Epithelial cell of proximal tubule (primary cell): ENCODE measurements at regions not wholly inside any gene's neighbourhood (a gene's known extent, or its start where the extent isn't known, plus 50 kb on each side); places are given as distances from the start of the nearest gene placed in this dataset.

ENCODE experiments used
- DNase-seq: peaks from one replicate; pipeline ENCODE4 v3.0.0-alpha.2; 2011; ENCODE audit warnings: low read depth
- H3K4me3 ChIP-seq: 2 replicates; pipeline ENCODE4 v1.5.1; 2011; ENCODE audit warnings: low read depth, mild to moderate bottlenecking, low read length
- TF ChIP-seq, protein P1 (sequence below): conservative IDR thresholded peaks from 2 replicates; pipeline ENCODE4 v1.5.1; 2012; ENCODE audit warnings: low read depth, mild to moderate bottlenecking, low read length

DNA sequence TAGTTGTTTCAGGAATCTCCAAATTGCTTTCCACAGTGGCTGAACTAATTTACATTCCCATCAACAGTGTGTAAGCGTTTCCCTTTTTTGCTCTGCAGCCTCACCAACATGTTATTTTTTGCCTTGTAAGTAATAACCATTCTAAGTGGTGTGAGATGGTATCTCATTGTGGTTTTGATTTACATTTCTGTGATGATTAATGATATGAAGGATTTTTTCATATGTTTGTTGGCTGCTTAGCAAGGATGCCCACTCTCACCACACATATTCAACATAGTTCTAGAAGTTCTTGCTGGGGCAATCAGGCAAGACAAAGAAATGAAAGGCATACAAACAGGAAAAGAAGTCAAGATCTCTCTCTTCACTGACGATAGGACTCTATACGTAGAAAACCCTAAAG, 472.4 kb downstream of the ZNF674 start:
- DNase-seq = no peak
- TF ChIP-seq, protein P1, sequence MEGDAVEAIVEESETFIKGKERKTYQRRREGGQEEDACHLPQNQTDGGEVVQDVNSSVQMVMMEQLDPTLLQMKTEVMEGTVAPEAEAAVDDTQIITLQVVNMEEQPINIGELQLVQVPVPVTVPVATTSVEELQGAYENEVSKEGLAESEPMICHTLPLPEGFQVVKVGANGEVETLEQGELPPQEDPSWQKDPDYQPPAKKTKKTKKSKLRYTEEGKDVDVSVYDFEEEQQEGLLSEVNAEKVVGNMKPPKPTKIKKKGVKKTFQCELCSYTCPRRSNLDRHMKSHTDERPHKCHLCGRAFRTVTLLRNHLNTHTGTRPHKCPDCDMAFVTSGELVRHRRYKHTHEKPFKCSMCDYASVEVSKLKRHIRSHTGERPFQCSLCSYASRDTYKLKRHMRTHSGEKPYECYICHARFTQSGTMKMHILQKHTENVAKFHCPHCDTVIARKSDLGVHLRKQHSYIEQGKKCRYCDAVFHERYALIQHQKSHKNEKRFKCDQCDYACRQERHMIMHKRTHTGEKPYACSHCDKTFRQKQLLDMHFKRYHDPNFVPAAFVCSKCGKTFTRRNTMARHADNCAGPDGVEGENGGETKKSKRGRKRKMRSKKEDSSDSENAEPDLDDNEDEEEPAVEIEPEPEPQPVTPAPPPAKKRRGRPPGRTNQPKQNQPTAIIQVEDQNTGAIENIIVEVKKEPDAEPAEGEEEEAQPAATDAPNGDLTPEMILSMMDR = no peak
- H3K4me3 ChIP-seq = no peak overlapping the region

DNA sequence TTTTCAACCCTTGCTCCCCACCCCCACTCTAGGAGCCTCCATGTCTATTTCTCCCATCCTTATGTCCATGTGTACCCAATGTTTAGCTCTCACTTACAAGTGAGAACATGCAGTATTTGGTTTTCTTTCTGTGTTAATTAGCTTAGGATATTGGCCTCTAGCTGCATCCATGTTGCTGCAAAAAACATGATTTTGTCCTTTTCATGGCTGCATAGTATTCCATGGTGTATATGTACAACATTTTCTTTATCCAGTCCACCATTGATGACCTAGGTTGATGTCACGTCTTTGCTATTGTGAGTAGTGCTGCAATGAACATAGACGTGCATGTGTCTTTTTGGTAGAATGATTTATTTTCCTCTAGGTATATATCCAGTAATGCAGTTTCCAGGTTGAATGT, 472.8 kb downstream of the ZNF674 start:
- TF ChIP-seq, protein P1 = no peak
- H3K4me3 ChIP-seq = no peak overlapping the region
- DNase-seq = no peak

GRCh38 chrX:46070421-46070820, 474.8 kb downstream of the ZNF674 start:
- TF ChIP-seq, protein P1 = no peak
- DNase-seq = no peak
- H3K4me3 ChIP-seq = no peak overlapping the region

DNA sequence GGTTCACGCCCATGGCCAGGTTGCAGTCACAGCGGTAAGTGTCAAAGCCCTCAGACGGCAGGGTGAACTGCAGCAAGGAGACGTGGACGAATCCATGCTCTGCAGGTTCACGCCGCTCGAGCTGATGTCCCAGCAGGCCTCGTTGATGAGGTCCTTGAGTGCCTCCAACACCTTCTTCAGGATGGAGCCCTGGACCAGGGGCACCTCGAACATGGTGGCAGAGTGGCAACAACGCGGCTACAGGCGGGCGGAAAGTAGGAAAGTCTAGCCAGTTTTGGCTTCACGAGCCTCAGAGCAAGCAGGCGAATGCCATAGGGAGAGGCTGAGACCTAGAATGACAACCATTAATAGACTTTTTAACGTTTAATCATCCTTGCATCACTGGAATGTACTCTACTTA, 485.9 kb downstream of the ZNF674 start:
- TF ChIP-seq, protein P1 = no peak
- DNase-seq = no peak
- H3K4me3 ChIP-seq = no peak overlapping the region

- no peak for DNase-seq
- no peak overlapping the region for H3K4me3 ChIP-seq
- TF ChIP-seq, protein P1 = no peak
Measured at GRCh38 chrX:46044486-46044885, 500.7 kb downstream of the ZNF674 start.

GRCh38 chrX:46040001-46040400, 505.2 kb downstream of the ZNF674 start:
- no peak overlapping the region for H3K4me3 ChIP-seq
- TF ChIP-seq, protein P1 = no peak
- DNase-seq = no peak

DNA sequence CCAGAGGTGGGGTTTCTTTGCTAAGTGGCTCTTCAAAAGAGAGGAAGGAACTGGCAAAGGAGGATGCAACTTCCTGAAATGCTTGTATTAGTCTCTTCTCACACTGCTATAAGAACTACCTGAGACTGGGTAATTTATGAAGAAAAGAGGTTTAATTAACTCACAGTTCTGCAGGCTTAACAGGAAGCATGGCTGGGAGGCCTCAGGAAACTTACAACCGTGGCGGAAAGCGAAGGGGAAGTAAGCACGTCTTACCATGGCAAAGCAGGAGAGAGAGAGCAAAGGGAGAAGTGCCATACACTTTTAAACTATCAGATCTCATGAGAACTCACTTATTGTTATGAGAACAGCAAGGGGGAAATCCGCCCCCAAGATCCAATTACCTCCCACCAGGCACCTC, 505.7 kb downstream of the ZNF674 start:
- H3K4me3 ChIP-seq = no peak overlapping the region
- no peak for DNase-seq
- TF ChIP-seq, protein P1 = no peak
